ENCODE measurements at regions not wholly inside any gene's neighbourhood (a gene's known extent, or its start where the extent isn't known, plus 50 kb on each side); places are given as distances from the start of the nearest gene placed in this dataset.

DNA sequence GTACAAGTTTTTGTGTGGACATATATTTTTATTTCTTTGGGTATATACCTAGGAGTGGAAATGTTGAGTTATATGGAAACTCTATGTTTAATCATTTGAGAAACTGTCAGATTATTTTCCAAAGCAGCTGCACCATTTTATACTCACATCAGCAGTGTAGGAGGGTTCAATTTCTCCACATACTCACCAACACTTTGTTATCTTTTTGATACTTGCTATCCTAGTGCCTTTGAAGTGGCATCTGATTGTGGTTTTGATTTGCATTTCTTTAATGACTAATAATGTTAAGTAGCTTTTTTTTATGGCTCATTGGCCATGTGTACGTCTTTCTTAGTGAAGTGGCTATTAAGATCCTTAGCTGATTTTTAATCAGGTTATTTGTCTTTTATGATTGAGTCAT, 64.7 kb upstream of the SLC8A1 start:
- TF ChIP-seq, protein P1, sequence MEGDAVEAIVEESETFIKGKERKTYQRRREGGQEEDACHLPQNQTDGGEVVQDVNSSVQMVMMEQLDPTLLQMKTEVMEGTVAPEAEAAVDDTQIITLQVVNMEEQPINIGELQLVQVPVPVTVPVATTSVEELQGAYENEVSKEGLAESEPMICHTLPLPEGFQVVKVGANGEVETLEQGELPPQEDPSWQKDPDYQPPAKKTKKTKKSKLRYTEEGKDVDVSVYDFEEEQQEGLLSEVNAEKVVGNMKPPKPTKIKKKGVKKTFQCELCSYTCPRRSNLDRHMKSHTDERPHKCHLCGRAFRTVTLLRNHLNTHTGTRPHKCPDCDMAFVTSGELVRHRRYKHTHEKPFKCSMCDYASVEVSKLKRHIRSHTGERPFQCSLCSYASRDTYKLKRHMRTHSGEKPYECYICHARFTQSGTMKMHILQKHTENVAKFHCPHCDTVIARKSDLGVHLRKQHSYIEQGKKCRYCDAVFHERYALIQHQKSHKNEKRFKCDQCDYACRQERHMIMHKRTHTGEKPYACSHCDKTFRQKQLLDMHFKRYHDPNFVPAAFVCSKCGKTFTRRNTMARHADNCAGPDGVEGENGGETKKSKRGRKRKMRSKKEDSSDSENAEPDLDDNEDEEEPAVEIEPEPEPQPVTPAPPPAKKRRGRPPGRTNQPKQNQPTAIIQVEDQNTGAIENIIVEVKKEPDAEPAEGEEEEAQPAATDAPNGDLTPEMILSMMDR (IDR thresholded peaks at IDR 0.05): no peak
- H3K27ac Mint-ChIP-seq (ENCODE audit: unreplicated experiment): no peak overlapping the region
- no peak for DNase-seq (ENCODE audit: low spot score)
- H3K36me3 Mint-ChIP-seq (ENCODE audit: low read depth): peaks cover 3% of the 10 kb centered on the region
- peaks cover 12% of the 10 kb centered on the region for H3K4me1 Mint-ChIP-seq (ENCODE audit: low read depth)
- H3K27me3 Mint-ChIP-seq (ENCODE audit: low read depth): peaks cover 59% of the 10 kb centered on the region
- H3K9me3 Mint-ChIP-seq (ENCODE audit: low read depth): peaks cover 10% of the 10 kb centered on the region
- no peak overlapping the region for H3K4me3 Mint-ChIP-seq (ENCODE audit: unreplicated experiment)

- peaks cover 8% of the 10 kb centered on the region for H3K36me3 Mint-ChIP-seq (ENCODE audit: low read depth)
Measured at GRCh38 chr2:40528564-40528963, 76.7 kb upstream of the SLC8A1 start.

GRCh38 chr2:40531359-40531758, 79.5 kb upstream of the SLC8A1 start:
- peaks cover 34% of the 10 kb centered on the region for H3K27me3 Mint-ChIP-seq (ENCODE audit: low read depth)
- peaks cover 2% of the 10 kb centered on the region for H3K36me3 Mint-ChIP-seq (ENCODE audit: low read depth)
- H3K27ac Mint-ChIP-seq (ENCODE audit: unreplicated experiment): no peak overlapping the region
- H3K4me1 Mint-ChIP-seq (ENCODE audit: low read depth): no peaks in the 10 kb centered on the region
- H3K4me3 Mint-ChIP-seq (ENCODE audit: unreplicated experiment): no peak overlapping the region
- DNase-seq (ENCODE audit: low spot score): no peak
- H3K9me3 Mint-ChIP-seq (ENCODE audit: low read depth): peaks cover 12% of the 10 kb centered on the region
- TF ChIP-seq, protein P1 (IDR thresholded peaks at IDR 0.05): no peak

More at GRCh38 chr2:40528564-40528963, 76.7 kb upstream of the SLC8A1 start:
- peaks cover 28% of the 10 kb centered on the region for H3K9me3 Mint-ChIP-seq (ENCODE audit: low read depth)
- peaks cover 30% of the 10 kb centered on the region for H3K27me3 Mint-ChIP-seq (ENCODE audit: low read depth)
- H3K4me3 Mint-ChIP-seq (ENCODE audit: unreplicated experiment): no peak overlapping the region
- no peak overlapping the region for H3K27ac Mint-ChIP-seq (ENCODE audit: unreplicated experiment)
- DNase-seq (ENCODE audit: low spot score): no peak
- TF ChIP-seq, protein P1 (IDR thresholded peaks at IDR 0.05): no peak
- H3K4me1 Mint-ChIP-seq (ENCODE audit: low read depth): no peaks in the 10 kb centered on the region

DNA sequence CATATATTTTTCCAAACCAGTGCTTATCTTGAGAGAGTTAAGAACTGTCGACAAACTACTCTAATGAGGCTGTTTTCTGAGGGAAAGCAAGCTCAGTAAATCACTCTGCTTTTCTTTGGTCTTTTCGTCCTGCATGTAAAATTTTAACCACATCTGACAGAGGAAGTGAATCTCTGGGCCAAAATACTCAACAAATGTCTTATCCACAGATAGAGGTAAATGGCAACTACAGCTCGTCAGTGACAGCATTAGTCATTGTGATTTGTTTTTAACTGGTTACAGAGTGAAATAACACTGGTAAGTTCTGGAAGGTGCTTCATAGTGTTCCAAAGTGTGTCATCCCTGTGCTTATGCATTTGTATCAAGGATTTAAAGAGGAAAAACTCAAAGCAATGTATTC, 82.6 kb upstream of the SLC8A1 start:
- TF ChIP-seq, protein P1 (IDR thresholded peaks at IDR 0.05): no peak
- Mint-ChIP-seq H3K36me3 (ENCODE audit: low read depth) (no peaks in the 10 kb centered on the region), H3K4me1 (ENCODE audit: low read depth) (no peaks in the 10 kb centered on the region), H3K4me3 (ENCODE audit: unreplicated experiment) (no peak overlapping the region), H3K27me3 (ENCODE audit: low read depth) (peaks cover 35% of the 10 kb centered on the region), H3K9me3 (ENCODE audit: low read depth) (no peaks in the 10 kb centered on the region), H3K27ac (ENCODE audit: unreplicated experiment) (no peak overlapping the region)
- DNase-seq (ENCODE audit: low spot score): no peak

DNA sequence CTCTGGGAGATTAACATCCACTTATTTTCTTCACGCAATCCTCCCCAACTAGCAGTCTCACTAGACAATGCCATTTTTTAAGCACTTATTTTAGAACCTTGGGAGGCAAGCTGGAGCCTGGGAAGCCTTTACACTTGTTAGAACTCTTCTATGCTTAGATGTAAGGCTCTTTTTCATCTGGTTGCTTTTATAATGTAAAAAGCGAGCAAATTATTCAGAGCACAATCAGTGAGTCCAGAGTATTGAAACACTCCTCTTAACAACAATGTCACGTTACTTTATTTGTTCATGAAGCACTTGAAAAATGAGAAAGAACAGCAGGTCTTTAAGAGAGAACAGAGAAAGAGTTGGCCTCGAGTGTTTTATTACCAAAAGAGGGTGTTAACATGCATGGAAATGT, 84.1 kb upstream of the SLC8A1 start:
- H3K36me3 Mint-ChIP-seq (ENCODE audit: low read depth): no peaks in the 10 kb centered on the region
- no peaks in the 10 kb centered on the region for H3K4me1 Mint-ChIP-seq (ENCODE audit: low read depth)
- H3K27me3 Mint-ChIP-seq (ENCODE audit: low read depth): peaks cover 27% of the 10 kb centered on the region
- H3K27ac Mint-ChIP-seq (ENCODE audit: unreplicated experiment): no peak overlapping the region
- TF ChIP-seq, protein P1 (IDR thresholded peaks at IDR 0.05): no peak
- no peak for DNase-seq (ENCODE audit: low spot score)
- no peak overlapping the region for H3K4me3 Mint-ChIP-seq (ENCODE audit: unreplicated experiment)
- no peaks in the 10 kb centered on the region for H3K9me3 Mint-ChIP-seq (ENCODE audit: low read depth)

Measured in chondrocyte (in vitro differentiated cells).